Testis (tissue), 2 donors: ENCODE measurements at regions not wholly inside any gene's neighbourhood (a gene's known extent, or its start where the extent isn't known, plus 50 kb on each side); places are given as distances from the start of the nearest gene placed in this dataset.

ENCODE experiments used
- DNase-seq: peaks from one replicate; pipeline ENCODE4 v3.0.0-alpha.2; 2019
- H3K27ac ChIP-seq, 2 donors: fragments of 200-600 bp; sonication (generic); one replicate each; pipeline ENCODE4 v1.5.1; 2019
- H3K27me3 ChIP-seq: fragments of 200-600 bp; sonication (generic); one replicate; pipeline ENCODE4 v1.5.1; 2019
- H3K36me3 ChIP-seq: fragments of 200-600 bp; sonication (generic); one replicate; pipeline ENCODE4 v1.5.1; 2017; ENCODE audit warnings: low read depth; ENCODE audit errors: missing control alignments
- H3K4me1 ChIP-seq: fragments of 200-600 bp; sonication (generic); one replicate; pipeline ENCODE4 v1.5.1; 2019
- H3K4me3 ChIP-seq, 2 donors: fragments of 200-600 bp; sonication (generic); one replicate each; pipeline ENCODE4 v1.5.1; 2017 to 2019
- H3K9me3 ChIP-seq: fragments of 200-600 bp; sonication (generic); one replicate; pipeline ENCODE4 v1.5.1; 2017
- CTCF ChIP-seq, 3 experiments: fragments of 450-650 bp in 2 of 3; fragments of 200-600 bp in 1 of 3; sonication (generic) in 1 of 3; IDR thresholded peaks; one replicate each; pipeline ENCODE4 v1.5.1; 2016 to 2019; ENCODE audit warnings: antibody characterized with exemption in 3 of 3, mild to moderate bottlenecking in 2 of 3, moderate library complexity in 1 of 3
- POLR2A ChIP-seq: fragments of 450-650 bp; IDR thresholded peaks from one replicate; pipeline ENCODE4 v1.6.1; 2017; ENCODE audit warnings: antibody characterized with exemption, mild to moderate bottlenecking, moderate library complexity
- WGBS, 2 donors: methylation state at CpG; one replicate each; pipeline ENCODE4 v1.1.5; 2018; 5-methylcytosine and 5-hydroxymethylcytosine counted together
- intact Hi-C: fragments of 100-400 bp; cut with DNase I; formaldehyde crosslinking; loops from one replicate; pipeline ENCODE4 v1.15.1; 2023; ENCODE audit warnings: low total_unique reads
- microRNA-seq, 2 donors: library from miRNA; unstranded; fragments of <30 nt; microRNA quantifications; one replicate each; pipeline ENCODE4, GENCODE V29; 2016; ENCODE audit warnings: borderline number of aligned reads in 2 of 2, borderline replicate concordance in 1 of 2
- small RNA-seq, 2 donors: library from RNA; depleted of rRNA; stranded (forward); fragments of <200 nt; gene quantifications; one replicate each; pipeline ENCODE3, GENCODE V24; 2016

DNA sequence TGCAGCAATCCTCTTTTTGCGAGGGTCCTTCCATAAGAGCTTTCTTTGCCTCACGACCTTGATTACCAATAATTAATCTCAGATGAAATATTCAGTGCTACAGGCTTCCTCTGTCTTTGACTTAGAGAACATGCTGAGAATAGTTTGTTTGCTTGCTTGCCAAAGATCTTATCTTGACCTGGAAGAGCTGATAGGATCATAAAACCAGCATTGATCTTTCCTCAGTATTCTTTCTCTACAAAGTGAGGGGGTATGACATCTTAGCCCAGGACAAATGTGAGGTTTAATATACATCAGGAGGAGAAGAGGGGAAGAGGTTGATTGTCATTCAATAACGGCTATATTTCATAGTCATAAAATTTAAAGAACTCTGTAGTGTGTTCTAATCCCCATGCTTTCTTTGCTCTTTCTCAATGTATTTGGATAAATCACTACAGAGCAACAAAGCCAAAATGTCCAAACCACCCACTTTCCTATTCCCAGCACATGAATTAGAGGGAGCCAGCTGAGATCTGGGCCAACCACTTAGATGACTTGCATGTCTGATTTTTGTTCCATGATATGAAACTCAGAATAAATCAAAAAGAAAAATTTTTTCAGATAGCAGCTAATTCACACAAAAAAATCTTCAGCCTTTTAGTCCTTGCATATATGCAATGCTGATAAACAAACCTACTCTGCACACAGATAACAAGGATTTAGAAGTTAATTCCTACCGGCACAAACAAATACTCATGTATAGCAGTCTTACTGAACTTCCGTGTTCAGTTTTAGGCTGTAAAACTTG is 50.5 kb upstream of the IPO9 start:
- TF ChIP-seq POLR2A (no peak), CTCF (IDR thresholded peaks at IDR 0.05) (no peak)
- Histone ChIP-seq H3K27ac (no peak overlapping the region), H3K36me3 (no peaks in the 10 kb centered on the region), H3K27me3 (no peaks in the 10 kb centered on the region), H3K4me1 (peaks cover 8% of the 10 kb centered on the region), H3K9me3 (no peaks in the 10 kb centered on the region), H3K4me3 (no peak overlapping the region)
- DNase-seq: no peak
- intact Hi-C loops: no loop called here
- 64 to 65% methylated on average over 5 of the region's 5 CpGs for WGBS, 2 donors

Small RNA genes in the stretch of these regions (microRNA-seq; reads per million reads assigned to microRNA genes)
- 0 reads per million in 2 donors for gene MIR5191

Small RNA genes in the stretch of these regions (small RNA-seq; reads per million reads assigned to genes)
- gene MIR5191 (0 reads per million in 2 donors), gene RNU6-501P (0 reads per million in 2 donors)
